CD1c-positive myeloid dendritic cell (primary cell): ENCODE measurements at regions not wholly inside any gene's neighbourhood (a gene's known extent, or its start where the extent isn't known, plus 50 kb on each side); places are given as distances from the start of the nearest gene placed in this dataset.

Experiments used
- DNase-seq: peaks from one replicate; pipeline ENCODE4 v3.0.0-alpha.2; 2016; ENCODE audit errors: extremely low spot score

- no peak for DNase-seq
Observed at GRCh38 chr2:41399437-41400087, 648.3 kb upstream of the PKDCC start.

GRCh38 chr2:41400088-41400665 lies 647.6 kb upstream of the PKDCC start:
- DNase-seq, result no peak

GRCh38 chr2:41405441-41405840 lies 642.4 kb upstream of the PKDCC start:
- DNase-seq, result no peak

- DNase-seq, result no peak
Observed at GRCh38 chr2:41409328-41409727, 638.5 kb upstream of the PKDCC start.

- DNase-seq, result no peak
Observed at GRCh38 chr2:41410011-41410410, 637.8 kb upstream of the PKDCC start.

- DNase-seq, result no peak
Observed at GRCh38 chr2:41413813-41414485, 633.9 kb upstream of the PKDCC start.

GRCh38 chr2:41414486-41415230 lies 633.2 kb upstream of the PKDCC start:
- DNase-seq, result peak; percentile 65

- DNase-seq, result no peak
Observed at GRCh38 chr2:41417511-41417910, 630.3 kb upstream of the PKDCC start.

GRCh38 chr2:41420219-41420618 lies 627.6 kb upstream of the PKDCC start:
- DNase-seq, result no peak

GRCh38 chr2:41420872-41421271 lies 626.9 kb upstream of the PKDCC start:
- no peak for DNase-seq

GRCh38 chr2:41431756-41432155 lies 616.1 kb upstream of the PKDCC start:
- DNase-seq, result no peak

GRCh38 chr2:41432459-41432858 lies 615.4 kb upstream of the PKDCC start:
- DNase-seq, result no peak

GRCh38 chr2:41434991-41435390 lies 612.8 kb upstream of the PKDCC start:
- DNase-seq, result no peak

GRCh38 chr2:41441958-41442357 lies 605.9 kb upstream of the PKDCC start:
- DNase-seq, result no peak

- no peak for DNase-seq
Observed at GRCh38 chr2:41445865-41446264, 602.0 kb upstream of the PKDCC start.

- no peak for DNase-seq
Observed at GRCh38 chr2:41446266-41446665, 601.6 kb upstream of the PKDCC start.

GRCh38 chr2:41448221-41448620 lies 599.6 kb upstream of the PKDCC start:
- no peak for DNase-seq

GRCh38 chr2:41457026-41457425 lies 590.8 kb upstream of the PKDCC start:
- no peak for DNase-seq

- no peak for DNase-seq
Observed at GRCh38 chr2:41460661-41461060, 587.2 kb upstream of the PKDCC start.

- no peak for DNase-seq
Observed at GRCh38 chr2:41464395-41464794, 583.4 kb upstream of the PKDCC start.

- DNase-seq, result peak; percentile 75
Observed at GRCh38 chr2:41475959-41476358, 571.9 kb upstream of the PKDCC start.

- no peak for DNase-seq
Observed at GRCh38 chr2:41482659-41483058, 565.2 kb upstream of the PKDCC start.

- no peak for DNase-seq
Observed at GRCh38 chr2:41483226-41483625, 564.6 kb upstream of the PKDCC start.
